ENCODE measurements at regions not wholly inside any gene's neighbourhood (a gene's known extent, or its start where the extent isn't known, plus 50 kb on each side); places are given as distances from the start of the nearest gene placed in this dataset.

GRCh38 chr13:79799059-79799867 lies 318.3 kb downstream of the NDFIP2 start:
- no peak for DNase-seq (ENCODE audit: missing footprints)
- intact Hi-C loops (cut with DNase I), result no loop called here
- no peak for ATAC-seq

GRCh38 chr13:79796136-79796535 lies 315.2 kb downstream of the NDFIP2 start:
- no peak for ATAC-seq
- intact Hi-C loops (cut with DNase I), result no loop called here
- DNase-seq (ENCODE audit: missing footprints), result no peak

- intact Hi-C loops (cut with DNase I), result no loop called here
- DNase-seq (ENCODE audit: missing footprints) (no peak), ATAC-seq (no peak)
Measured at GRCh38 chr13:79794931-79795330, 314.0 kb downstream of the NDFIP2 start.

GRCh38 chr13:79792716-79793115 lies 311.8 kb downstream of the NDFIP2 start:
- no peak for ATAC-seq
- intact Hi-C loops (cut with DNase I), result no loop called here

DNA sequence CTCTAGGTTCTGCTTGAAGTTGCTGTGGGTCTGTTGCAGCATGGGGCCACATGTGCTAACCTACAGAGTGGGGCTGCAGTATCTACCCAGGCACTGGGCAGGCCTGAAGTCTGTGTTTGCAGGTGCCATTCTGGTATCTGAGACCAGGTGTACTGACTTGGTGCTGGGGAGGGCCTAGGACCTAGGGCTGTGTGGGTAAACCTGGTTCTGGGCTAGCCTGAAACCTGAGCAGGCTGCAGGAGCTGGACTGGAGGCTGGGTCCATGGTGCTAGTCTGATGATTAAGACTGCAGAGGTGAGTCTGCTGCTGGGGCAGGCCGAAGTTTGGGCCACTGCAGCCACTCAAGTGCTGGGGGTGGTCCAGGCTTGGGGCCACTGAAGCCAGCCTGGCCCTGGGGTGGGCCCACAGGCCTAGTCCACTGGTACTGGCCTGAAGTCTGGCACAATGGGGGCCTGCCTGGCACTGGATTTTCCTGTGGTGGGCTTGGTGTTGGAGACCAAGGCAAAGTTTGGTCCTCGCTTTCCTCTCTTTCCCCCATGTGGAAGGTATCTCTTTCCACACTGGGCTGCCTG lies 310.6 kb downstream of the NDFIP2 start:
- intact Hi-C loops (cut with DNase I), result no loop called here
- ATAC-seq (no peak), DNase-seq (ENCODE audit: missing footprints) (peak; percentile 56)

More at GRCh38 chr13:79792716-79793115, 311.8 kb downstream of the NDFIP2 start:
- DNase-seq (ENCODE audit: missing footprints), result no peak

GRCh38 chr13:79786176-79786575 lies 305.2 kb downstream of the NDFIP2 start:
- intact Hi-C loops (cut with DNase I), result loop anchor here (10.0 kb wide), 1 partner anchor 349 kb away; no protein-coding TSS in a partner anchor
- DNase-seq (ENCODE audit: missing footprints) (no peak), ATAC-seq (no peak)

DNA sequence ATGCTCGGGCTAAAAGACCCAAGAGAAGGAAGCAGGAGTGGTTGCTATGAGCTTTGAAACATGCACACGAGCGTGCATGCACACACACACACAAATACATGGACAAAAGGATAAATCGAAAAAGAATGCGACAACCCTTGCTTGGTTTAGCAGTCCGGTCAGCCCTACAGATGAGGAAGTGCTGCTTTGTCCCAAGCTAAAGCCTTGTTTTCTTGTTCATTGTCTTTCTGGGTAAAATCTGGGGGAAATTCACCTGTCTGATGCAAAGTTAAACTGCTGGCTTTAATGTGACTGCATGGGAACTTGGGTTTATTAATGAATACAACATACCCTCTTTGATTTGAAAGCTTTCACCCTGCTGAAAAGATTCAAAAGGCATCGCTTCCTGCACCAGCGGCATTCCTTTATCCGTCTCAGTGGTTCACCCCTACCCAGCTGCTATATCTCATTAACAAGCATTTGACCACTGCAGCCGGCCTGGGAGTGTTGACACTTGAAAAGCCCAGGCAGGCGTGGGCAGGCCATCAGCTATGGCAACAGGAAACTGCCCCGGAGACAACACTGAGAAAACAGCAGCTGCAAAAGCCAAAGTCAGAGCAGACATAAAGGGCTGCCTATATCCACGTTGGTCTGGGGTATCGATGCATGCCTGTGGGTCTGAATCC lies 301.7 kb downstream of the NDFIP2 start:
- DNase-seq (ENCODE audit: missing footprints) (peak; percentile 82), ATAC-seq (peak; percentile 95)
- intact Hi-C loops (cut with DNase I), result loop anchor here (2.0 to 10.0 kb wide), 3 partner anchors 105 to 352 kb away; no protein-coding TSS in a partner anchor

DNA sequence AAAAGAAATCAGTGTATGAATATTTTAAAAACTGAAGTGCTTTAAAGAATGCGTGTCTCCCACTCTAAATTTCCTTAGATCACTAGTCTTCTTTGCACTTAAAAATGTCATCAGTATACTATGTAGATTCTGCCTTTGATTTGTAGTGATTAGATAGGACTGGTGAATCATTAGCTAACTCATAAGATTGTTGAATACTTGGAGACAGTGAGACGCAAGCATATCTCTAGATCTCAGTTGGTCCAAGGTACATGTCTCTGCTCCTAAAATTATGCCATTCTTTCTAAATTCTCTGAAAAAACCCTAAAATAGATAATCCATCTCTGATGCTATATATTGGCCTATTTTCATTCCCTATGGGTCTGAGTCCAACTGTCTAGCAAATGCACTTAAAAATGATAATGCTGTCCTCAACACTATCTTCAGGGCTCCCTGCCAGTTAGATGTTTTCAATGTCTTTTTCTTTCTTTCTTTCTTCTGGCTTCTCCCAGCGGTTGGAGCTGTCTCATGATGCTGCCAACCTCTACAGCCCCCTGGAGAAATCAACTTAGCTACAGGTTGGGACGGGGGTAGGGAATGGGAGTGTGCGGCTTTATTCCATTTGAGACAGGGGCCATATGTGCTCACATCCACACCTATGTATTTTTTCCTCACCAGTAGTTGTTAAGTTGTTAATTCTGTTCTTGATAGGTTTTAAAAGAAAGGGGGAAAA lies 301.0 kb downstream of the NDFIP2 start:
- DNase-seq (ENCODE audit: missing footprints), result peak; percentile 47
- ATAC-seq, result no peak
- intact Hi-C loops (cut with DNase I), result loop anchor here (2.0 to 10.0 kb wide), 3 partner anchors 105 to 353 kb away; no protein-coding TSS in a partner anchor

- no peak for DNase-seq (ENCODE audit: missing footprints)
- intact Hi-C loops (cut with DNase I), result loop anchor here (5.0 to 10.0 kb wide), 2 partner anchors 103 to 355 kb away; no protein-coding TSS in a partner anchor
- ATAC-seq, result no peak
Measured at GRCh38 chr13:79780240-79780639, 299.3 kb downstream of the NDFIP2 start.

GRCh38 chr13:79779761-79780160 lies 298.8 kb downstream of the NDFIP2 start:
- intact Hi-C loops (cut with DNase I), result loop anchor here (5.0 to 10.0 kb wide), 3 partner anchors 102 to 355 kb away; no protein-coding TSS in a partner anchor
- ATAC-seq, result peak; percentile 79
- DNase-seq (ENCODE audit: missing footprints), result no peak

GRCh38 chr13:79778741-79779460 lies 297.9 kb downstream of the NDFIP2 start:
- intact Hi-C loops (cut with DNase I), result loop anchor here (10.0 kb wide), 1 partner anchor 236 kb away; no protein-coding TSS in a partner anchor
- DNase-seq (ENCODE audit: missing footprints), result no peak
- ATAC-seq, result no peak

DNA sequence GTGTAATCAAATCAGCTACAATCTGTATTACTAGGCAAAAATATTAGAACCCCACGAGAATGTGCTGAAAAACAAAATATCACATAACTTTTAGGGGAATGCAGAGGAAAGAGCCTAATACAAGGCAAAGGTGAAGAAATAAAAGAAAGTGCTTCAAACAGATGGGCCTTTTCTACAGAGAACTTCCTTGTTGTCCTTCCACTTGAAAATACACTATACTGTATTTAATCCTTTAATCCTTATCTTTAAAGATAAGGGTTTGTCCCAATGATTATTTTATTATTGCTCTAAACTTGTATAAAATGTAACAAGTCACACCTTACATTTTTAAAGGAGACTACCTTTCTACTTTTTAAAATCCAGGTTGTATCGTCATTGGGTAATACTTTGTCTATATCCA lies 296.5 kb downstream of the NDFIP2 start:
- intact Hi-C loops (cut with DNase I), result loop anchor here (10.0 kb wide), 1 partner anchor 237 kb away; no protein-coding TSS in a partner anchor
- DNase-seq (ENCODE audit: missing footprints), result no peak
- no peak for ATAC-seq

- intact Hi-C loops (cut with DNase I), result loop anchor here (10.0 kb wide), 1 partner anchor 238 kb away; no protein-coding TSS in a partner anchor
- no peak for ATAC-seq
- DNase-seq (ENCODE audit: missing footprints), result no peak
Measured at GRCh38 chr13:79776531-79777295, 295.8 kb downstream of the NDFIP2 start.

GRCh38 chr13:79775830-79776229 lies 294.9 kb downstream of the NDFIP2 start:
- ATAC-seq (no peak), DNase-seq (ENCODE audit: missing footprints) (no peak)
- intact Hi-C loops (cut with DNase I), result loop anchor here (2.0 to 10.0 kb wide), 3 partner anchors 239 to 585 kb away; no protein-coding TSS in a partner anchor

GRCh38 chr13:79772811-79773210 lies 291.9 kb downstream of the NDFIP2 start:
- ATAC-seq (no peak), DNase-seq (ENCODE audit: missing footprints) (no peak)
- intact Hi-C loops (cut with DNase I), result loop anchor here (10.0 kb wide), 1 partner anchor 242 kb away; no protein-coding TSS in a partner anchor

GRCh38 chr13:79771493-79771892 lies 290.5 kb downstream of the NDFIP2 start:
- intact Hi-C loops (cut with DNase I), result loop anchor here (10.0 kb wide), 1 partner anchor 243 kb away; no protein-coding TSS in a partner anchor
- DNase-seq (ENCODE audit: missing footprints) (no peak), ATAC-seq (no peak)

- DNase-seq (ENCODE audit: missing footprints), result no peak
- intact Hi-C loops (cut with DNase I), result loop anchor here (10.0 kb wide), 1 partner anchor 245 kb away; no protein-coding TSS in a partner anchor
Measured at GRCh38 chr13:79770056-79770455, 289.1 kb downstream of the NDFIP2 start.

More at GRCh38 chr13:79770056-79770455, 289.1 kb downstream of the NDFIP2 start:
- no peak for ATAC-seq
